Esophagus squamous epithelium (tissue), 4 donors: ENCODE measurements at regions not wholly inside any gene's neighbourhood (a gene's known extent, or its start where the extent isn't known, plus 50 kb on each side); places are given as distances from the start of the nearest gene placed in this dataset.

Experiments used
- CTCF ChIP-seq, 6 experiments: fragments of 450-650 bp in 4 of 6; fragments of 200-600 bp in 2 of 6; sonication (generic) in 2 of 6; IDR thresholded peaks; one replicate each; pipeline ENCODE4 v1.5.1; 2016 to 2019; ENCODE audit warnings: antibody characterized with exemption in 6 of 6, mild to moderate bottlenecking in 4 of 6, moderate library complexity in 4 of 6
- POLR2A ChIP-seq, 4 donors: fragments of 450-650 bp; IDR thresholded peaks; one replicate each; pipeline ENCODE4 v1.6.1; 2017; ENCODE audit warnings: antibody characterized with exemption in 4 of 4, mild to moderate bottlenecking in 4 of 4, moderate library complexity in 3 of 4

- TF ChIP-seq POLR2A (IDR thresholded peaks at IDR 0.05) (no peak), CTCF (IDR thresholded peaks at IDR 0.05) (no peak)
Observed at GRCh38 chr2:64291181-64291580, 147.0 kb upstream of the PELI1 start.
